Effector memory CD4-positive, alpha-beta T cell (primary cell): ENCODE measurements at regions not wholly inside any gene's neighbourhood (a gene's known extent, or its start where the extent isn't known, plus 50 kb on each side); places are given as distances from the start of the nearest gene placed in this dataset.

ENCODE experiments used
- DNase-seq, 3 donors: peaks; one replicate each; pipeline ENCODE4 v3.0.0-alpha.2; 2020
- H3K27ac ChIP-seq: 2 replicates; pipeline ENCODE4 v1.7.0; 2013; ENCODE audit warnings: mild to moderate bottlenecking, low read length, moderate library complexity; ENCODE audit not compliant: insufficient read depth, poor library complexity, severe bottlenecking
- H3K27me3 ChIP-seq: replicated peaks from 2 replicates; pipeline ENCODE4 v1.7.0; 2013; ENCODE audit warnings: mild to moderate bottlenecking, low read length; ENCODE audit not compliant: insufficient read depth, control insufficient read depth, poor library complexity, severe bottlenecking
- H3K36me3 ChIP-seq: 2 replicates; pipeline ENCODE4 v1.7.0; 2013; ENCODE audit warnings: mild to moderate bottlenecking, low read length, moderate library complexity; ENCODE audit not compliant: control insufficient read depth, insufficient read depth
- H3K4me1 ChIP-seq: 2 replicates; pipeline ENCODE4 v1.7.0; 2013; ENCODE audit warnings: low read length, mild to moderate bottlenecking; ENCODE audit not compliant: control insufficient read depth, insufficient read depth, poor library complexity, severe bottlenecking
- H3K4me3 ChIP-seq: 2 replicates; pipeline ENCODE4 v1.7.0; 2013; ENCODE audit warnings: low read length, low read depth, mild to moderate bottlenecking; ENCODE audit not compliant: insufficient read depth, poor library complexity, severe bottlenecking
- H3K9me3 ChIP-seq: 2 replicates; pipeline ENCODE4 v1.7.0; 2013; ENCODE audit warnings: mild to moderate bottlenecking, low read length, moderate library complexity; ENCODE audit not compliant: control insufficient read depth

DNA sequence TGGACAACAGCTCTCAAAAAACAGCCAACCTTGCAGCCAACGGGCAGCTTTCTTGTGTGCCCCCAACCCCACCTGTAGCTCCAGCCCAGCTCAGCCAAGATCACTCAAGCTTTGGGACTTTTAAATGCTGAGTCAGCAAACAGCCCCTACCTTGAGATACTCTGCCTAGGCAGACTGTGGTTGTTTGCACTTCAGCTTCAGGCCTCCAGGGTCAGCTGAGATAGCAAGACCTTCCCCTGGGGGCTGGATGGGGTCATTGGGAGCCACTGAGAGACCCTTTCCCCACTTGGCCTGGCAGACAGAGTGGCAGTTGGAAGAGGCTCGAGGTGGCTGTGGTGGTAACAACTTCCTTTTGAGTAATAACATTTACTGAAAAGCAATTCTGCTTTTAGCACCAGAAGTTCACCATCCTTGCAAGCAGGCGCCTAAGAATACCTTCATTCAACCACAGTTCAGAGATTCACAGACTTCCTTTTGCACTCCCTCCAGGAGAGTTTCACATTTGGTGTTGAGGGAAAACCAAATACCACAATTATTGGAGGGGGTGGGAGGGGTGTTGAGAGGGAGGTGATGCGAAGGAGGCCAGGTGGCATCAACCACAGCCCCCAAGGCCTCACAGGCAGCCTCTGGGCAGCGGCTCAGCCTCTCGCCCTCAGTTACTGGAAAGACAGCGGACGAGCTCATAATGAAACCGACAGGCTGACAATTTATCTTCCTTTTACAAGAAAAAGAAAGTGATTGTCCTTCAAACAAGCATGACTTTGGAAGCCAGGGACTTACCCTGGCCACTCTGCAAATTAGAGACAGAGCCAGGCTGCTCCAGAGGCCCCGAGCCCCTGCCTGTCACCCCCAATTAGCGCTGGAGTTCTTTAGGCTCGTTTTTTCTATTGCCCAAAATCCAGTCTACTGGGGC lies 148.1 kb downstream of the CEBPB start:
- peak in 1 of 3 donors; percentile 8 for DNase-seq
- Histone ChIP-seq H3K4me3 (peak overlapping the region; percentile 39), H3K27ac (peak overlapping the region; percentile 28), H3K36me3 (no peaks in the 10 kb centered on the region), H3K9me3 (no peaks in the 10 kb centered on the region), H3K4me1 (peaks cover 16% of the 10 kb centered on the region), H3K27me3 (no peaks in the 10 kb centered on the region)

DNA sequence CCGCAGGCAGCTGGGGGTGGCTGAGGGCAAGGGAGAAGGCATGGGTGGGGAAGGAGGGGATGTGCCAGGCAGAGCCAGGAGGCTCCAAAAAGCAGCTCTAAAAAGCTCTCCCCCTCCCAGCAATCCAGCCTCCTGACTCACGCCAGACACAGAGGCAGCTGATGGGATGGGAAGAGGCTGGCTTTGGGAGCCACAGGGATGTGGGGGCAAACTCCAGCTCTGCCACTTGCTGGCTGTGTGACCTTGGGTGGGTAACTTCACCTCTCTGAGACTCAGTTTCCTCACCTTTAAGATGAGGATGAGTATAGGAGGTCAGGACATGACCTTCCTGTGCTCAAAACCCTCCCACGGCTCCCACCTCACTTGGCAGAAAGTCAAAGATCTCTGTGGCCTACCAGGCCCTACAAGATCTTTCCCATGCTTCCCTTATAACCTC lies 148.9 kb downstream of the CEBPB start:
- Histone ChIP-seq H3K4me3 (peak overlapping the region; percentile 39), H3K27ac (peak overlapping the region; percentile 28), H3K4me1 (peaks cover 16% of the 10 kb centered on the region), H3K36me3 (no peaks in the 10 kb centered on the region), H3K27me3 (no peaks in the 10 kb centered on the region), H3K9me3 (no peaks in the 10 kb centered on the region)
- DNase-seq = no peak

GRCh38 chr20:50340541-50340940 lies 149.9 kb downstream of the CEBPB start:
- DNase-seq = no peak
- Histone ChIP-seq H3K4me1 (peaks cover 16% of the 10 kb centered on the region), H3K4me3 (no peak overlapping the region), H3K36me3 (no peaks in the 10 kb centered on the region), H3K27ac (no peak overlapping the region), H3K9me3 (no peaks in the 10 kb centered on the region), H3K27me3 (no peaks in the 10 kb centered on the region)

- H3K27me3 ChIP-seq = no peaks in the 10 kb centered on the region
- DNase-seq = no peak
- no peaks in the 10 kb centered on the region for H3K36me3 ChIP-seq
- no peak overlapping the region for H3K4me3 ChIP-seq
- H3K27ac ChIP-seq = no peak overlapping the region
- no peaks in the 10 kb centered on the region for H3K9me3 ChIP-seq
- peaks cover 16% of the 10 kb centered on the region for H3K4me1 ChIP-seq
Measured at GRCh38 chr20:50341050-50341449, 150.4 kb downstream of the CEBPB start.

DNA sequence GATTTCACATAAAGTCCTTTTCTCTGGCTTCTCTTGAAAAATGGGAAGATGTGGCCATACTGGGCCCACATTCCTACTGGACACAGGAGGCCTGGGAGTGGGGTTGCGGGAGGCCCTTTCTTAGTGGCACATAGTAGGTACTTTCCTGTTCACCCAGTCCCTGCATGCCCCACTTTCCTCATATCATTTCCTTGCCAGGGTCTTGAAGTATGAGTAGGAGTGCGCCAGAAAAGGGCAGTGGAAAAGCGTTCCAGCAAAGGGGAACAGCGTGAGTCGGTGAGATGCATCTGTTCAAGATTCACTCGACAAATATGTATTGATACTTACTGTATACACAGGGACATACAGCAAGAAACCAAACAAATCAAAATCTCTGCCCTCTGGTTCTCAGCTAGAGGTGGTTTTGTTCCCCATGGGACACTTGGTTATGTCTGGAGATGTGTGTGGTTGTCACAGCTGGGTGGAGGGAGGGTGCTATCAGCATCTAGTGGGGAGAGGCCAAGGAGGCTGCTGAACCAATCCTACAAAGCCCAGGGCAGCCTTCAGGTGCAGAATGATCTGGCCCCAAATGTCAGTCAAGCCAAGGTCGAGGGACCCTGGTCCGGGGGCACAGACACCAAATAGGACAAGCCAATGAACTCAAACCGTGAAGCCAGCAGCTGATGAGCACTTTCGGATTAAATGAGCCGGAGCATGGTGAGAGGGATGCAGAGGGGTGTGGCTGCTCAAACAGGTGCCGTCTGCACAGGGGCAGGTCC lies 151.4 kb downstream of the CEBPB start:
- H3K4me1 ChIP-seq = peaks cover 16% of the 10 kb centered on the region
- H3K27ac ChIP-seq = no peak overlapping the region
- H3K4me3 ChIP-seq = no peak overlapping the region
- no peaks in the 10 kb centered on the region for H3K36me3 ChIP-seq
- no peak for DNase-seq
- no peaks in the 10 kb centered on the region for H3K27me3 ChIP-seq
- H3K9me3 ChIP-seq = no peaks in the 10 kb centered on the region

DNA sequence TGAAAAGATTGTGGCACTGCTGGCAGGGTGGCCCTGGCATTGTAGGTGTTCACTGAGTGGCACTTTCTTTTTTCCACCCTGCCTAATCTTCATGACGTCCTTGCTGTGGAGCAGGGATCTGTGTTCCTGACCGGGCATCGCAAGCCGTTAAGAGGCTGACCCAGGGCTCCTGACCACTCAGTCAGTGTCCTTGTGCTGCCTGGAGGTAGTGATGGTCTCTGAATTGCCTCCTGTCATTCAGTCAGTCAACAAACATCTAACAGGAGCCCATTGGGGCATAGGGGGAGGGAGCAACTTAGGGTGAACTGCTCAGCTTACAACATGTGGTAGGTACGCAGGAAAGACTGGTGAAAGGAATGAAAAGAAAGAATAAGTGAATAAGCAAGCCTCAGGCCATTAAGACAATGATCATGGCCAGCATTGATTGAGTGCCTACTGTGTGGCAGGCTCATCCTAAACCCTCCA lies 152.0 kb downstream of the CEBPB start:
- Histone ChIP-seq H3K27ac (no peak overlapping the region), H3K27me3 (no peaks in the 10 kb centered on the region), H3K4me3 (no peak overlapping the region), H3K4me1 (peaks cover 16% of the 10 kb centered on the region), H3K36me3 (no peaks in the 10 kb centered on the region), H3K9me3 (no peaks in the 10 kb centered on the region)
- DNase-seq = no peak

GRCh38 chr20:50343125-50343489 lies 152.5 kb downstream of the CEBPB start:
- Histone ChIP-seq H3K4me3 (no peak overlapping the region), H3K27ac (no peak overlapping the region), H3K36me3 (no peaks in the 10 kb centered on the region), H3K4me1 (peaks cover 13% of the 10 kb centered on the region), H3K9me3 (no peaks in the 10 kb centered on the region), H3K27me3 (no peaks in the 10 kb centered on the region)
- DNase-seq = no peak

- Histone ChIP-seq H3K27ac (no peak overlapping the region), H3K4me3 (no peak overlapping the region), H3K27me3 (no peaks in the 10 kb centered on the region), H3K4me1 (peaks cover 8% of the 10 kb centered on the region), H3K36me3 (no peaks in the 10 kb centered on the region), H3K9me3 (no peaks in the 10 kb centered on the region)
- DNase-seq = no peak
Measured at GRCh38 chr20:50343490-50344179, 153.0 kb downstream of the CEBPB start.

DNA sequence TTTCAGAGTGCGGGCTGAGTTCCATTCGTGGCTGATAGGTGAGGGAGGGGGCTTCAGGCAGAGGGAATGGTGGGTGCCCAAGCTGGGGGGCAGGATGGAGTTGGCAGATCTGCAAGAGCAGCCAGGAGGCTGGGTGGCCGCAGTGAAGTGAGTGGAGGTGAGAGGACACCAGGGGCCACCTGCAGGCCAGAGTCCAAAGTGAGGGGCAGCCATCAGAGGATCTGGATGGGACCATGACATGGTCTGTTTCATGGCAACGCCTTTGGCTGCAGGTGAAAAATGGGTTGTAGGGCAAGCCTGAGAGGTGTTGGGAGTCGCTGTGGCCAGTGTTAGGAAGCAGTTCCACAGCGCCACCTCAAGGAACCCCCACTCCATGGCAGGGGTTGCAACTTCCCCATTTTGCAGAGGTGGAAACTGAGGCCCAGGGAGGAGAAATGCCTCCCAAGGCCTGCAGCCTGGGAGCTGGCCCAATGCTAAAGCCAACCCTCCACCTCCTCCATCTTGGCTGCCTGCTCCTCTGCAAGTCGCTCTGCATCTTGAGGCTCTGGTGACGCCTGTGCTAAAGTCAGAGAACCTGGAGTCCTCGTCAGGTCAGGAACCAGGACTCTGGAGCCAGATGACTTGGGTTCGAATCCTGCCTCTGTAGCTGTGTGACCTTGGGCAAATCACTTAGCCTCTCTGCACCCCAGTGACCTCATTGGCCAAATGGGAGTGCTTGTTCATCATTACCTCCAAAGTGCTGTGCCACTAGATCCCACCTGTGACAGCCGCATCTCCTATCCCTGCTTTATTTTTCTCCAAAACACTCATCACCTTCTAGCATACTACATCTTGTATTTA lies 153.8 kb downstream of the CEBPB start:
- Histone ChIP-seq H3K4me1 (peaks cover 2% of the 10 kb centered on the region), H3K27ac (no peak overlapping the region), H3K4me3 (no peak overlapping the region), H3K9me3 (no peaks in the 10 kb centered on the region), H3K36me3 (no peaks in the 10 kb centered on the region), H3K27me3 (no peaks in the 10 kb centered on the region)
- no peak for DNase-seq
